Kidney capillary endothelial cell (primary cell): ENCODE measurements at regions not wholly inside any gene's neighbourhood (a gene's known extent, or its start where the extent isn't known, plus 50 kb on each side); places are given as distances from the start of the nearest gene placed in this dataset.
"Not testable (repeated sequence)": the region's sequence is repeated elsewhere in the genome, so short reads cannot be mapped to it uniquely, and the experiment has no call there.

ENCODE experiments used
- DNase-seq: peaks from one replicate; pipeline ENCODE4 v3.0.0-alpha.2; 2018; ENCODE audit warnings: low spot score

DNA sequence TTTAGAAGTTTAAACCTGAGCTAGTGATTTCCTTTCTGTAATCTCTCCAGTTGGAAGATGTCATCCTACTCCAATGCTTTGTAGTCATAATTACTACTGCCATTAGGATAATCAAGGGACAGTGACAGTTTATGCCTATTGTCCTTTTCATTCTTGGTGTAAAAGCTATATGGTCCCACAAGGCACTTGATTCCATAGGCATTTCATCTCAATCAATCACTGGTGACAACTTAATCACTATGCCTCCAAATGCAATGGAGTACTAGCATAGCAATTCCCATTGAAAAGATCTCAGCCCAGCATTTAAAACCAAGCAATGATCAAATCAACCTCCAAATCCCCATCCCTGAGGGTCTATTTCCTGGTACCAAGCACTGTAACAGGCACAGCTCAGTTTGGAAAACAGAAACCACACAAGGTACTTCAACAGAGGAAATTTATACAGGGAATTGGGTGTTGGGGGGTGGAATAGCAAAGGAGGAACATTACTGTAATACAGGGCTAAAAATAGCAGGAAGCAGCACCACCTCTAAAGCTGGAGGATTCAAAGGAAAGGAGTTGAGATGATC lies 51.0 kb downstream of the FHIP2A start:
- no peak for DNase-seq

DNA sequence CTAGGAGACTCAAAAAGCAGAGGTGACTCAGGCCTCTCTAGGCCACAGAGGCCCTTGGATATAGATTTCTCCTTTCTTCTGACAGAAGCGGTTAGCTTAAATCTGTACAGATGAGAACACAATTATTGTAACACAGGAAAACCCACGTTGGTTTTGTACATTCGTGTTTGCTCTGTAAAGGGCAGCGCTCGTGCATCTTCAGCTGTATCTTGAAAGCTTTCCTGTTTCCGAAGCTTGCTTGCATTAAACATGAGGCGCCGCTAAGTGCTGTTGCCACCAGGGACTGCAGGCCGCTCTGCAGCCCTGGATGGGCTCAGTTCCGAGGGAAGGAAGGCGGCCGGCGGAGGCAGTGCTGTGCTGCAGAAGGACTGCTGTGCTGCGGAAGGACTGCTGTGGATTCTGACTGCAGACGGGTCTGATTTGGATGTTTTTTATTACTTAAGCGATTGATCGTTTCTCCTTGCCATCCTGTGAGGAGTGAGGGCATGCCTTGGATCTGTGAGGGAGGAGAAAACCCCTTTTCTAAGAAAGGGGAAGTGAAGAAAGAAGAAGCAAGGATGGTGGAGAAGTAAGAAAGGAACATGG lies 53.3 kb downstream of the FHIP2A start:
- DNase-seq = no peak

DNA sequence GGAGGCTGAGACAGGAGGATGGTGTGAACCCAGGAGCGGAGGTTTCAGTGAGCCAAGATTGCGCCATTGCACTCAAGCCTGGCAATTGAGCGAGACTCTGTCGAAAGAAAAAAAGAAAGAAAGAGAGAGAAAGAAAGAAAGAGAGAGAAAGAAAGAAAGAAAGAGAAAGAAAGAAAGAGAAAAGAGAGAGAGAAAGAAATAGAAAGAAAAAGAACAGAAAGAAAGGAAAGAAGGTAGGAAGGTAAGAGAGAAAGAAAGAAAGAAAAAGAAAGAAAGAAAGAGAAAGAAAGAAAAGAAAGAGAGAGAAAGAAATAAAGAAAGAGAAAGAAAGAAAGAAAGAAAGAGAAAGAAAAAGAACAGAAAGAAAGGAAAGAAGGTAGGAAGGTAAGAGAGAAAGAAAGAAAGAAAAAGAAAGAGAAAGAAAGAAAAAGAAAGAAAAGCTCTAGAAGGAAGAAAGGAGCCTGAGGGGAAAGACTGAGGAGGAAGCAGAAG lies 54.1 kb downstream of the FHIP2A start:
- not testable (repeated sequence) for DNase-seq

- no peak for DNase-seq
Measured at GRCh38 chr10:114876169-114876568, 54.6 kb downstream of the FHIP2A start.

DNA sequence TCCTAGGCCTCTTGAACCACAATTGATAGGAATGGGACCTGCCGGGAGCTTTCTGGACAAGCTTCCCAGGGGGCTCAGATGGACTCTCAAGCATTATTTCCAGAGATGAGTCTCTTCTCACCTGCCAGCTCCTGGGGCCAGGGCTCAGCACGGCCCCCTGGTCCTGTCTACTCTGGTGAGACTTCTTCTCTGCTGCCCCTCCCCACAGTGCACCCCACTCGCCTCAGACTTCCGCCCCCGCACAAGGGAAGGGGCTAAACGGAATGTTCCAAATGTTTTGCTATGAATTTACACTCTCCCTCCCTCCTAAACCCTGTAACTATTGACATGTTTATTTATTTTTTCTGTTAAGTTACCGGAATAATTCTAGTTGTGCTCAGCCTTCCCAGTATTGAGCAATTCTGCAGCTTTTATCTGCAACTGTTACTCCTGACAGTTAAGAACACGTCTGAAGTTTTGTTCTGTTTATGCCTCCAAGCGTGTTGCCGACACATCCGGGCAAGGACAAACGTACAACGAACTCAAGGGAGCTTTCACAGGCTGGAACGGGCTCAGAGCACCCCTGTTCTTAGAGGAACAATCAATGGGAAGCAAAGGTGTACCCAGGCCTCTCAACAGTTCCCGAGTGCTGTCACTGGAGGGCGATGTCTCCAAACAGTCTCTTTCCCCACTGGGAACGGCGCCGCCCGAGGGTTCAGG lies 55.2 kb downstream of the FHIP2A start:
- DNase-seq = peak; percentile 50

DNA sequence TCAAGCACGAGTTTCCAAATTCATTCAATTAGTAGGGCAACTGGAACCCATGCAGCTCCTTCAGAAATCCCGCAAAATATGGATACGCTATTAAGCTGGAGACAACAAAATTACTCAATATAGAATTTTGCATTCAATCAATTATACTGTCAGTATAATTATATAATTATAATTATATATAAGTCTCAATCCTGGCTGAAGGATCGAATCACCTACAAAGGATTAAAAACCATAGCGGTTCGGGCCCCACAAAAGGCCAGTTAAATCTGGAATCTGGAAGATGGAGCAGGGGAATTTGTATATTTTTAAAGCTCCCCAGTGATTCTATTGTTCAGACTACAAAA lies 55.7 kb downstream of the FHIP2A start:
- DNase-seq = no peak

DNA sequence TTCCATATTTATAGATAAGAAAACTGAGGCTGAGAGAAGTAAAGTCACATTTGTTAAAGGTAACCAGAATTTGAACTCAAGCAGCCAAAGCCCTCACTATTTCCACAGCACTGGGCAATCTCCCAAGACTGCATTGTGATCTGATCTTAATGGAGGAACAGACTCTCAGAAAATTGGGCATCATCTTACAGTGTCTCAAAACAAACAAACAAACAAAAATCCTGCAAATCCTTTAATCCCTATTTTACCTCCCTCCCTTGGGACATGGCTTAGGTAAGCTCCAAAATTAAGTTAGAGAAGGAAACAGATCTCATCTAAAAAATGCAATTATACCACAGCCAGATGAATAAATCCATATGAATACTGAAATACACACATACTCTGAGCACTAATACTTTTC lies 57.5 kb downstream of the FHIP2A start:
- no peak for DNase-seq

DNA sequence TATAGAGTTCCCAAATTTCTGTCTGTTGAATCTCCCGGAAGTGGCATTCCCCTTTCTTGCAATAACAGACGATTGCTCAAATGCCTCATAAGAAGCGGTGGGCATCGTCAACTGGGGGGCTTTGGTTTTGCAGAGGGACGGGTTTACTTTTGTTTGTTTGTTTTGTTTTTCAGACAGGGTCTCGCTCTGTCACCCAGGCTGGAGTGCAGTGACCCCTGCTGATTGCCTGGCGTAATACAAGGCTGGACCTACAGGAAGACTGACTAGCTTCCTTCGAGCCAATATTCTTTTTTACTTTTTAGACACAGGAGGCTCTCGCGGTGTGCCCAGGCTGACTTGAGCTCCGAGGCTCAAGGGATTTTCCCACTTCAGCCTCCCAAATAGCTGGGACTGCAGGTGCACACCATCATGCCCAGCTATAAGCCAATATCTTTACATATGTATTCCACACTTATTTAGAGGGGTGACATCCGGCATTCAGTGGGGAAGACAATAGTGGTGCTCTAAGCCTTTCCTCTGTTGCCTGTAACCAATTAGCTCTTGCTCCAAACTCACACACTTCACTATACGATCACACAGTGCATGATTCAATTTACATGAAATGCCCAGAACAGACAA lies 58.1 kb downstream of the FHIP2A start:
- DNase-seq = no peak

DNA sequence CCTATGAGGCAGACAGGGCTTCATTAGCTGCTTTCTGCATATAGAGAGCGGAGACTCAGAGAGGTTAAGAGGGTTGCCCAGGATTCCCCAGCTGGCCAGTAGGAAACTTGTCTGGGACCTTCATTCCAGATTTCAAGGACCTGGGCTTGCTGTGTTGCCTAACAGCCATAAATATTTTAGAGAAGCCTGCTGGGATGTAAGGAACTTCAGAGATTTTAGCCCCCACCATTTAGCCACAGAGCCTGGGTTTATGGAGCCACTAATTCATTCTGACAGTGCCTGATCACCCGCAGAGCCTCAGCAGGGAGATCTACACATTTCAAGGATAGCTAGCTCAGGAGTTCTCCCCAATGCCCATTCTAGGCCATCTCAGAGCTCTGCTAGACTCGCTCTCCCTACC lies 56.6 kb upstream of the TRUB1 start:
- DNase-seq = no peak

GRCh38 chr10:114881901-114882300 lies 56.1 kb upstream of the TRUB1 start:
- DNase-seq = no peak

DNA sequence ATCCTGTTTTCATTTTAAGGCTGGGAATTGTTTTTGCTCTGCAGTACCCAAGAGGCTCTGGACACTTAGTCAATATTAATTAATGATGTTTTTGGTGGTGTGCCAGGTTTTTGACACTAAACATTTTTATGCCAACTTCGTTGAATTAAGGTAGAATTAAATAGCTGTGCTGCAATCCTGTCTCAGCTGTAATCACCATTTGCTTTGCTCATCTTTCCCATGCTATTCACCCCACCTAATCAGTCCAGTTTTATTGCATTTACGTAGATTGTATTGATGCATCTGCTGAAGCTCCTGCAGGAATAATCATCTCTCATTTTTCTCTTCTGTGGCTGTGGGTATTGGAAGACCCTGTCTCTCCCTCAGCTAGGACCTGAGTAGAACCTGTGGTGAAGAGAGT lies 52.6 kb upstream of the TRUB1 start:
- DNase-seq = no peak
